H1 (cell line): ENCODE measurements at regions not wholly inside any gene's neighbourhood (a gene's known extent, or its start where the extent isn't known, plus 50 kb on each side); places are given as distances from the start of the nearest gene placed in this dataset.
"Not testable (repeated sequence)": the region's sequence is repeated elsewhere in the genome, so short reads cannot be mapped to it uniquely, and the experiment has no call there.

ENCODE experiments used
- CTCF ChIA-PET: fragments of 300-600 bp; sonication (Branson Sonifier 250); formaldehyde crosslinking; loops from one replicate; lab custom pipeline; 2021; ENCODE audit not compliant: partially characterized antibody; lab: Charles Lee
- POLR2A ChIA-PET: fragments of 300-600 bp; sonication (Branson Sonifier 250); formaldehyde crosslinking; loops from one replicate; lab custom pipeline; 2021; ENCODE audit warnings: inconsistent platforms; ENCODE audit not compliant: partially characterized antibody; lab: Charles Lee
- DNase-seq, 2 experiments: peaks; one replicate each; pipeline versions ENCODE4 v3.0.0 to v3.0.0-alpha.2; 2010 to 2022; ENCODE audit warnings: low spot score in 2 of 2, low read depth in 1 of 2, mixed read lengths in 1 of 2
- FAIRE-seq: peaks from 2 replicates; lab custom pipeline; 2011; peaks lifted over from hg19 to GRCh38; lab: Jason Lieb, UNC
- H2AFZ ChIP-seq: 2 replicates; pipeline ENCODE4 v1.8.1; 2012; ENCODE audit warnings: low read length, inconsistent platforms
- H2AK5ac ChIP-seq: 2 replicates; pipeline ENCODE4 v1.6.1; 2013; ENCODE audit warnings: low read depth, low read length
- H2BK120ac ChIP-seq: replicated peaks from 2 replicates; pipeline ENCODE3; 2013; ENCODE audit warnings: low read depth, low read length, inconsistent platforms
- H2BK12ac ChIP-seq: 2 replicates; pipeline ENCODE4 v1.6.1; 2013; ENCODE audit warnings: low read depth, low read length
- H2BK15ac ChIP-seq: 2 replicates; pipeline ENCODE4 v1.6.1; 2013; ENCODE audit warnings: low read length
- H2BK20ac ChIP-seq: 2 replicates; pipeline ENCODE4 v1.6.1; 2013; ENCODE audit warnings: low read length
- H2BK5ac ChIP-seq: 2 replicates; pipeline ENCODE4 v1.6.1; 2013; ENCODE audit warnings: low read depth, low read length
- H3K14ac ChIP-seq: 2 replicates; pipeline ENCODE4 v1.6.1; 2013; ENCODE audit warnings: inconsistent platforms; ENCODE audit not compliant: insufficient read length
- H3K18ac ChIP-seq: 2 replicates; pipeline ENCODE4 v1.6.1; 2013; ENCODE audit warnings: low read length; ENCODE audit errors: extremely low read depth
- H3K23ac ChIP-seq: 2 replicates; pipeline ENCODE4 v1.6.1; 2013; ENCODE audit warnings: inconsistent platforms; ENCODE audit not compliant: insufficient read length
- H3K23me2 ChIP-seq: 2 replicates; pipeline ENCODE4 v1.6.1; 2013; ENCODE audit warnings: low read depth, low read length
- H3K27ac ChIP-seq: 2 replicates; pipeline ENCODE4 v1.6.1; 2011; ENCODE audit warnings: low read depth, low read length, inconsistent platforms
- H3K27me3 ChIP-seq, 4 experiments: replicated peaks in 1 of 4; 1 replicate in 1 of 4; 2 replicates in 3 of 4; pipeline versions ENCODE4 v1.6.1 to v1.8.1; 2011 to 2013; ENCODE audit warnings: low read length in 3 of 4, mild to moderate bottlenecking in 3 of 4, inconsistent platforms in 2 of 4, mixed read lengths in 2 of 4, moderate library complexity in 1 of 4; ENCODE audit not compliant: control insufficient read depth in 3 of 4, insufficient read depth in 3 of 4; ENCODE audit errors: extremely low read depth in 1 of 4
- H3K36me3 ChIP-seq, 4 experiments: 2 replicates each; pipeline versions ENCODE4 v1.6.1 to v1.8.1; 2011 to 2013; ENCODE audit warnings: mild to moderate bottlenecking in 4 of 4, low read length in 3 of 4, moderate library complexity in 2 of 4, control low read depth in 1 of 4, inconsistent platforms in 1 of 4; ENCODE audit not compliant: insufficient read depth in 4 of 4, control insufficient read depth in 2 of 4
- H3K4ac ChIP-seq: replicated peaks from 2 replicates; pipeline ENCODE3; 2013; ENCODE audit warnings: low read length, low read depth, mixed read lengths, inconsistent platforms; ENCODE audit not compliant: insufficient read length
- H3K4me1 ChIP-seq, 4 experiments: replicated peaks in 1 of 4; 1 replicate in 1 of 4; 2 replicates in 3 of 4; pipeline versions ENCODE4 v1.6.1 to v1.8.1; 2011 to 2013; ENCODE audit warnings: low read length in 3 of 4, inconsistent platforms in 2 of 4, mixed read lengths in 1 of 4; ENCODE audit not compliant: insufficient read depth in 4 of 4, control insufficient read depth in 3 of 4
- H3K4me2 ChIP-seq, 2 experiments: 2 replicates each; pipeline versions ENCODE4 v1.6.1 to v1.8.1; 2011 to 2013; ENCODE audit warnings: low read depth in 2 of 2, low read length in 2 of 2, control low read depth in 1 of 2, inconsistent platforms in 1 of 2, mild to moderate bottlenecking in 1 of 2; ENCODE audit not compliant: insufficient read depth in 1 of 2
- H3K4me3 ChIP-seq, 4 experiments: fragments of 200-600, 300-600 bp in 1 of 4; sonication (generic), shearing (Covaris generic), sonication (Bioruptor Twin) in 1 of 4; 2 replicates each; pipeline versions ENCODE4 v1.5.1 to v1.8.1; 2011 to 2016; ENCODE audit warnings: low read length in 4 of 4, low read depth in 3 of 4, control low read depth in 2 of 4, inconsistent platforms in 2 of 4, mild to moderate bottlenecking in 2 of 4, mixed read lengths in 1 of 4, moderate library complexity in 1 of 4; ENCODE audit not compliant: insufficient read depth in 2 of 4; ENCODE audit errors: extremely low read depth in 1 of 4
- H3K56ac ChIP-seq: replicated peaks from 2 replicates; pipeline ENCODE3; 2013; ENCODE audit warnings: low read depth, mild to moderate bottlenecking, mixed read lengths, low read length, inconsistent platforms; ENCODE audit not compliant: insufficient read length
- H3K79me1 ChIP-seq: 2 replicates; pipeline ENCODE4 v1.6.1; 2013; ENCODE audit warnings: low read depth, low read length, control low read depth
- H3K79me2 ChIP-seq, 2 experiments: 2 replicates each; pipeline versions ENCODE4 v1.6.1 to v1.8.1; 2012 to 2013; ENCODE audit warnings: low read length in 2 of 2, mild to moderate bottlenecking in 2 of 2, inconsistent platforms in 1 of 2; ENCODE audit not compliant: insufficient read depth in 2 of 2, control insufficient read depth in 1 of 2
- H3K9ac ChIP-seq, 4 experiments: replicated peaks in 1 of 4; 1 replicate in 1 of 4; 2 replicates in 3 of 4; pipeline versions ENCODE4 v1.6.1 to v1.8.1; 2011 to 2013; ENCODE audit warnings: low read depth in 3 of 4, low read length in 3 of 4, control low read depth in 2 of 4, mild to moderate bottlenecking in 2 of 4, moderate library complexity in 2 of 4, inconsistent platforms in 1 of 4; ENCODE audit errors: extremely low read depth in 1 of 4
- H3K9me3 ChIP-seq, 2 experiments: 2 replicates each; pipeline versions ENCODE4 v1.6.1 to v1.8.1; 2012 to 2013; ENCODE audit warnings: mild to moderate bottlenecking in 2 of 2, moderate library complexity in 2 of 2, control low read depth in 1 of 2, inconsistent platforms in 1 of 2, low read depth in 1 of 2, low read length in 1 of 2, mixed read lengths in 1 of 2; ENCODE audit not compliant: insufficient read depth in 2 of 2
- H4K20me1 ChIP-seq, 2 experiments: replicated peaks in 1 of 2; 2 replicates each; pipeline versions ENCODE3 to v1.8.1; 2011 to 2013; ENCODE audit warnings: inconsistent platforms in 2 of 2, low read length in 2 of 2, mild to moderate bottlenecking in 1 of 2; ENCODE audit not compliant: insufficient read depth in 2 of 2, control insufficient read depth in 1 of 2
- H4K5ac ChIP-seq: 2 replicates; pipeline ENCODE4 v1.6.1; 2013; ENCODE audit warnings: low read length, low read depth, mixed read lengths, inconsistent platforms; ENCODE audit not compliant: insufficient read length
- H4K8ac ChIP-seq: 2 replicates; pipeline ENCODE4 v1.8.0; 2013; ENCODE audit warnings: mild to moderate bottlenecking, moderate library complexity, low read length, inconsistent platforms; ENCODE audit not compliant: insufficient read depth; ENCODE audit errors: extremely low read depth
- H4K91ac ChIP-seq: replicated peaks from 2 replicates; pipeline ENCODE3; 2013; ENCODE audit warnings: low read length, mixed read lengths, inconsistent platforms; ENCODE audit not compliant: insufficient read length
- WGBS, 2 experiments: shearing (Covaris generic) in 1 of 2; methylation state at CpG; one replicate each; pipeline versions ENCODE4 v1.1.6 to v1.1.7; 2013 to 2015; ENCODE audit warnings: low lambda C conversion rate in 2 of 2, mixed read lengths in 2 of 2, inconsistent platforms in 1 of 2, low coverage in 1 of 2, missing lambda C conversion rate in 1 of 2; ENCODE audit not compliant: insufficient replicate concordance in 2 of 2, insufficient coverage in 1 of 2, insufficient read length in 1 of 2; ENCODE audit errors: extremely low coverage in 1 of 2, missing lambda C conversion rate in 1 of 2; 5-methylcytosine and 5-hydroxymethylcytosine counted together

- not testable (repeated sequence) for H2AFZ ChIP-seq
These were observed 171.6 kb upstream of the NOTCH2NLA start for GRCh38 chr1:146400173-146401121.

More at GRCh38 chr1:146400173-146401121, 171.6 kb upstream of the NOTCH2NLA start:
- H3K4me3 ChIP-seq, H3K36me3 ChIP-seq, FAIRE-seq, POLR2A ChIA-PET, DNase-seq, H3K9ac ChIP-seq, H3K14ac ChIP-seq, H2BK120ac ChIP-seq, H3K79me1 ChIP-seq, H2BK15ac ChIP-seq, H4K91ac ChIP-seq, H2BK20ac ChIP-seq, H3K4me1 ChIP-seq, H3K23me2 ChIP-seq, H4K8ac ChIP-seq, H3K27me3 ChIP-seq, H4K5ac ChIP-seq, H3K18ac ChIP-seq, H3K9me3 ChIP-seq, H2BK12ac ChIP-seq, CTCF ChIA-PET, H3K4me2 ChIP-seq, H3K4ac ChIP-seq, H3K56ac ChIP-seq, H2AK5ac ChIP-seq, H3K23ac ChIP-seq, H4K20me1 ChIP-seq, H3K79me2 ChIP-seq, H3K27ac ChIP-seq, H2BK5ac ChIP-seq: not testable (repeated sequence)
- 78% methylated on average over 8 of the region's 8 CpGs; no CpG with 5 or more reads in 1 of the 2 experiments for WGBS, 2 experiments
